Naive thymus-derived CD8-positive, alpha-beta T cell (primary cell): ENCODE measurements at regions not wholly inside any gene's neighbourhood (a gene's known extent, or its start where the extent isn't known, plus 50 kb on each side); places are given as distances from the start of the nearest gene placed in this dataset.

Experiments used
- ATAC-seq, 2 donors: fragments of 150-1000 bp; cut with Tn5 transposase in 1 of 2; sonication (Bioruptor Pico), chemical (Tn5 transposase) in 1 of 2; 1 replicate in 1 of 2; 2 replicates in 1 of 2; pipeline ENCODE4 v1.10.0; 2021; ENCODE audit warnings: mild to moderate bottlenecking in 2 of 2, moderate library complexity in 2 of 2
- POLR2A ChIA-PET: fragments of 350-600 bp; sonication (Branson Sonifier 250); formaldehyde crosslinking; loops from one replicate; lab custom pipeline; 2021; ENCODE audit warnings: antibody characterized with exemption; lab: Charles Lee
- DNase-seq, 10 donors: peaks; one replicate each; pipeline versions ENCODE4 v3.0.0 to v3.0.0-alpha.2; 2020 to 2022
- H3K27ac Mint-ChIP-seq, 10 donors: one replicate each; pipeline ENCODE4 v1.8.0; 2020 to 2022; ENCODE audit warnings: mild to moderate bottlenecking in 10 of 10, mixed read lengths in 10 of 10, moderate library complexity in 4 of 10, inconsistent platforms in 1 of 10
- H3K27me3 Mint-ChIP-seq, 5 donors: one replicate each; pipeline ENCODE4 v1.8.0; 2021 to 2022; ENCODE audit warnings: mixed read lengths in 5 of 5
- H3K36me3 Mint-ChIP-seq, 3 donors: one replicate each; pipeline ENCODE4 v1.8.0; 2020 to 2022; ENCODE audit warnings: mixed read lengths in 3 of 3, mild to moderate bottlenecking in 2 of 3, inconsistent platforms in 1 of 3
- H3K4me1 Mint-ChIP-seq, 4 donors: one replicate each; pipeline ENCODE4 v1.8.0; 2021 to 2022; ENCODE audit warnings: mixed read lengths in 4 of 4
- H3K4me3 Mint-ChIP-seq, 10 donors: one replicate each; pipeline ENCODE4 v1.8.0; 2020 to 2022; ENCODE audit warnings: mild to moderate bottlenecking in 10 of 10, mixed read lengths in 10 of 10, moderate library complexity in 6 of 10, inconsistent platforms in 1 of 10
- H3K9me3 Mint-ChIP-seq, 9 donors: one replicate each; pipeline ENCODE4 v1.8.0; 2020 to 2022; ENCODE audit warnings: mixed read lengths in 9 of 9, mild to moderate bottlenecking in 3 of 9, inconsistent platforms in 1 of 9, moderate library complexity in 1 of 9

- Mint-ChIP-seq H3K4me3 (no peak overlapping the region), H3K36me3 (peaks cover 0 to 3% (median 0%) of the 10 kb centered on the region in 3 donors), H3K4me1 (no peaks in the 10 kb centered on the region), H3K27me3 (peaks cover 19 to 54% (median 33%) of the 10 kb centered on the region in 5 donors), H3K27ac (no peak overlapping the region), H3K9me3 (no peaks in the 10 kb centered on the region)
- ATAC-seq (no peak), DNase-seq (no peak)
- POLR2A ChIA-PET, result no interaction called here
These were observed 192.3 kb downstream of the EMX2 start for GRCh38 chr10:117734731-117735405.

- no peak for DNase-seq
- Mint-ChIP-seq H3K36me3 (peaks cover 0 to 3% (median 0%) of the 10 kb centered on the region in 3 donors), H3K4me1 (no peaks in the 10 kb centered on the region), H3K9me3 (no peaks in the 10 kb centered on the region), H3K27ac (no peak overlapping the region), H3K27me3 (peaks cover 16 to 43% (median 31%) of the 10 kb centered on the region in 5 donors), H3K4me3 (no peak overlapping the region)
- no peak for ATAC-seq
- POLR2A ChIA-PET, result no interaction called here
These were observed 194.1 kb downstream of the EMX2 start for GRCh38 chr10:117736655-117737054.

GRCh38 chr10:117740088-117740487, 197.5 kb downstream of the EMX2 start:
- H3K9me3 Mint-ChIP-seq, result peaks cover 0 to 2% (median 0%) of the 10 kb centered on the region in 9 donors
- peaks cover 3 to 32% (median 23%) of the 10 kb centered on the region in 5 donors for H3K27me3 Mint-ChIP-seq
- no peaks in the 10 kb centered on the region for H3K4me1 Mint-ChIP-seq
- H3K36me3 Mint-ChIP-seq, result peaks cover 0 to 3% (median 0%) of the 10 kb centered on the region in 3 donors
- DNase-seq (no peak), ATAC-seq (no peak)
- no peak overlapping the region for H3K4me3 Mint-ChIP-seq
- POLR2A ChIA-PET, result no interaction called here
- no peak overlapping the region for H3K27ac Mint-ChIP-seq

- Mint-ChIP-seq H3K9me3 (peaks cover 0 to 2% (median 0%) of the 10 kb centered on the region in 9 donors), H3K27me3 (peaks cover 3 to 26% (median 17%) of the 10 kb centered on the region in 5 donors), H3K4me3 (no peak overlapping the region), H3K4me1 (no peaks in the 10 kb centered on the region), H3K36me3 (peaks cover 0 to 3% (median 0%) of the 10 kb centered on the region in 3 donors), H3K27ac (no peak overlapping the region)
- no peak for DNase-seq
- ATAC-seq, result no peak
- POLR2A ChIA-PET, result no interaction called here
These were observed 198.2 kb downstream of the EMX2 start for GRCh38 chr10:117740691-117741222.

GRCh38 chr10:117741524-117741923, 199.0 kb downstream of the EMX2 start:
- DNase-seq (no peak), ATAC-seq (no peak)
- peaks cover 0 to 18% (median 12%) of the 10 kb centered on the region in 5 donors for H3K27me3 Mint-ChIP-seq
- POLR2A ChIA-PET, result no interaction called here
- no peaks in the 10 kb centered on the region for H3K4me1 Mint-ChIP-seq
- no peak overlapping the region for H3K27ac Mint-ChIP-seq
- H3K4me3 Mint-ChIP-seq, result no peak overlapping the region
- H3K36me3 Mint-ChIP-seq, result no peaks in the 10 kb centered on the region
- peaks cover 0 to 2% (median 0%) of the 10 kb centered on the region in 9 donors for H3K9me3 Mint-ChIP-seq

GRCh38 chr10:117743509-117743908, 201.0 kb downstream of the EMX2 start:
- peaks cover 0 to 2% (median 0%) of the 10 kb centered on the region in 9 donors for H3K9me3 Mint-ChIP-seq
- no peak for DNase-seq
- no peak for ATAC-seq

GRCh38 chr10:117745301-117745700, 202.8 kb downstream of the EMX2 start:
- DNase-seq (no peak), ATAC-seq (no peak)
- peaks cover 0 to 15% (median 7%) of the 10 kb centered on the region in 5 donors for H3K27me3 Mint-ChIP-seq
- H3K4me3 Mint-ChIP-seq, result no peak overlapping the region
- POLR2A ChIA-PET, result no interaction called here
- peaks cover 0 to 3% (median 0%) of the 10 kb centered on the region in 4 donors for H3K4me1 Mint-ChIP-seq
- peaks cover 0 to 2% (median 0%) of the 10 kb centered on the region in 9 donors for H3K9me3 Mint-ChIP-seq
- no peaks in the 10 kb centered on the region for H3K36me3 Mint-ChIP-seq
- no peak overlapping the region for H3K27ac Mint-ChIP-seq

More at GRCh38 chr10:117743509-117743908, 201.0 kb downstream of the EMX2 start:
- Mint-ChIP-seq H3K27me3 (peaks cover 0 to 15% (median 8%) of the 10 kb centered on the region in 5 donors), H3K4me1 (no peaks in the 10 kb centered on the region), H3K27ac (no peak overlapping the region), H3K4me3 (no peak overlapping the region), H3K36me3 (no peaks in the 10 kb centered on the region)
- POLR2A ChIA-PET, result no interaction called here

GRCh38 chr10:117746541-117747448, 204.2 kb downstream of the EMX2 start:
- ATAC-seq, result no peak
- H3K4me1 Mint-ChIP-seq, result peaks cover 0 to 3% (median 0%) of the 10 kb centered on the region in 4 donors
- no peak overlapping the region for H3K27ac Mint-ChIP-seq
- POLR2A ChIA-PET, result no interaction called here
- H3K4me3 Mint-ChIP-seq, result no peak overlapping the region
- peaks cover 0 to 2% (median 0%) of the 10 kb centered on the region in 9 donors for H3K9me3 Mint-ChIP-seq
- no peak for DNase-seq
- H3K27me3 Mint-ChIP-seq, result peaks cover 0 to 15% (median 4%) of the 10 kb centered on the region in 5 donors
- no peaks in the 10 kb centered on the region for H3K36me3 Mint-ChIP-seq

GRCh38 chr10:117747636-117748035, 205.1 kb downstream of the EMX2 start:
- ATAC-seq, result no peak
- POLR2A ChIA-PET, result no interaction called here
- Mint-ChIP-seq H3K27ac (no peak overlapping the region), H3K4me3 (no peak overlapping the region), H3K27me3 (peaks cover 0 to 10% (median 3%) of the 10 kb centered on the region in 5 donors), H3K9me3 (no peaks in the 10 kb centered on the region), H3K36me3 (no peaks in the 10 kb centered on the region), H3K4me1 (peaks cover 0 to 3% (median 0%) of the 10 kb centered on the region in 4 donors)
- no peak for DNase-seq

GRCh38 chr10:117748058-117748457, 205.5 kb downstream of the EMX2 start:
- no peak overlapping the region for H3K4me3 Mint-ChIP-seq
- ATAC-seq (no peak), DNase-seq (no peak)
- no peaks in the 10 kb centered on the region for H3K9me3 Mint-ChIP-seq
- POLR2A ChIA-PET, result no interaction called here
- H3K27ac Mint-ChIP-seq, result no peak overlapping the region
- H3K36me3 Mint-ChIP-seq, result no peaks in the 10 kb centered on the region
- peaks cover 0 to 6% (median 2%) of the 10 kb centered on the region in 5 donors for H3K27me3 Mint-ChIP-seq
- H3K4me1 Mint-ChIP-seq, result peaks cover 0 to 3% (median 0%) of the 10 kb centered on the region in 4 donors

- Mint-ChIP-seq H3K36me3 (no peaks in the 10 kb centered on the region), H3K9me3 (no peaks in the 10 kb centered on the region), H3K27ac (no peak overlapping the region), H3K27me3 (peaks cover 0 to 7% (median 0%) of the 10 kb centered on the region in 5 donors), H3K4me1 (peaks cover 0 to 3% (median 0%) of the 10 kb centered on the region in 4 donors), H3K4me3 (no peak overlapping the region)
- ATAC-seq (no peak), DNase-seq (no peak)
- POLR2A ChIA-PET, result no interaction called here
These were observed 208.1 kb downstream of the EMX2 start for GRCh38 chr10:117750616-117751015.

- POLR2A ChIA-PET, result no interaction called here
- Mint-ChIP-seq H3K27ac (no peak overlapping the region), H3K27me3 (peaks cover 0 to 7% (median 3%) of the 10 kb centered on the region in 5 donors), H3K9me3 (no peaks in the 10 kb centered on the region), H3K4me3 (no peak overlapping the region), H3K4me1 (peaks cover 0 to 3% (median 0%) of the 10 kb centered on the region in 4 donors), H3K36me3 (no peaks in the 10 kb centered on the region)
- DNase-seq (no peak), ATAC-seq (no peak)
These were observed 208.7 kb downstream of the EMX2 start for GRCh38 chr10:117751259-117751658.
